ENCODE measurements at regions not wholly inside any gene's neighbourhood (a gene's known extent, or its start where the extent isn't known, plus 50 kb on each side); places are given as distances from the start of the nearest gene placed in this dataset.
"Not testable (repeated sequence)": the region's sequence is repeated elsewhere in the genome, so short reads cannot be mapped to it uniquely, and the experiment has no call there.

DNA sequence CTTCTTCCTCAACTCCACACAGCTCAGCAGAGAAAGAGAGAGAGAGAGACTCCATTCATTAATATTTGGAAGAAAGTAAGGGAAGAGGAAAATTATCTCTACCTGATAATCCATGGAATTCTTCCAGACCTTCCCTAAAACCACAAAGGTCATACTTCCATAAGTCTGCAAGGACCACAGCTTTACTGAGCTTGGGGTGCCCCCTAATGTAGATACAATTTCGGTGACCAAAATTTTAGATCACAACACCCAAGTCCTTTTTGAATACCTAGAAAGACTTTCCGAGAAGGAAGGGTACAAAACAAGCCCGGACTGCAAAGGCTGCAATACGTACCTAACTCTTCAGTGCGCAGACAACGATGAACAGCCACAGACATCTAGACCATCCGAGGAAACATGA is 523.9 kb downstream of the GLUD2 start:
- DNase-seq, result no peak
- no peak for ATAC-seq (ENCODE audit: poor library complexity)
- intact Hi-C loops (cut with DNase I), result no loop called here

DNA sequence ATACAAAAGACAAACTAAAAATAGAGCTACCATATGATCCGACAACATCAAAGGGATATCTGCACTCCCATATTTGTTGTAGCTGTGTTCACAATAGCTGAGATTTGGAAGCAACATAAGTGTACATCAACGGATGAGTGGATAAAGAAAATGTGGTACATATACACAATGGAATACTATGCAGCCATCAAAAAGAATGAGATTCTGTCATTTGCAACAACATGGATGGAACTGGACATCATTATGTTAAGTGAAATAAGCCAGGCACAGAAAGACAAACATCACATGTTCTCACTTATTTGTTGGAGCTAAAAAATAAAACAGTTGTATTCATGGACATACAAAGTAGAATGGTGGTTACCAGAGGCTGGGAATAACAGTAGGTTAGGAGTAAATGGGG is 527.0 kb downstream of the GLUD2 start:
- ATAC-seq (ENCODE audit: poor library complexity); intact Hi-C loops (cut with DNase I); DNase-seq: not testable (repeated sequence)

DNA sequence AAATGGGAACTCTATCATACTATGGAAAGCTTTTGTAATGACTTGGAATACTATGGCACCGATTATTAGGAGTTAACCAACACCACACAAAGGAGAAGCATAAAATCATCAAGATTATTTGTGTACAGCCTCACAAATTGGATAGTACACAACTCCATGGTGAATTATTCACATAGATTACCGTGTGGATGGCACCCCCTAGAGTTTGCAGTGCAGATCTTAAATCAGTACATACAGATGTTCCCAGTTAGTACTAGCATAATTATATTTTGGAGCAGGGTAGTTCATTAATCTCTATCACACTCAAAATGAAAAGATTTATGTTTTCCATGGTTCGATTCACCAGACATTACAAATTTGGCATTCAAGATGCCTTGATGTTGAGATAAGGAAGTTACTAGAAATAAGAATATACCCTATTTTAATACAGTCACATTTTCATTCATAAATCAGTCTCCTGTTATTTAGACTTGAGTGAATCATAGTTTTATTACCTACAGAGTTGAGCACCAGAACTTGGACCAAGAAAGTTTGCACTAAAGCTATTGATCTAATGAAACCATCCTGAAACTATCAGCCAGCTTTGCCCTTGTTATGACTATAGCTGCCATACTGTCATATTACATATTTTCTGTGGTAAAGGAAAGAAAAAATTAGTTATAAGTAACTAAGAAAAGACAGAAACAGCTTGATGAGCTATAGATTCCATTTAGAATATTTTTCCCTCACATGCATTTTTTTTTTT is 531.8 kb downstream of the GLUD2 start:
- DNase-seq (no peak), ATAC-seq (ENCODE audit: poor library complexity) (no peak)
- intact Hi-C loops (cut with DNase I), result loop anchor here (5.0 kb wide), 1 partner anchor 792 kb away; no protein-coding TSS in a partner anchor

DNA sequence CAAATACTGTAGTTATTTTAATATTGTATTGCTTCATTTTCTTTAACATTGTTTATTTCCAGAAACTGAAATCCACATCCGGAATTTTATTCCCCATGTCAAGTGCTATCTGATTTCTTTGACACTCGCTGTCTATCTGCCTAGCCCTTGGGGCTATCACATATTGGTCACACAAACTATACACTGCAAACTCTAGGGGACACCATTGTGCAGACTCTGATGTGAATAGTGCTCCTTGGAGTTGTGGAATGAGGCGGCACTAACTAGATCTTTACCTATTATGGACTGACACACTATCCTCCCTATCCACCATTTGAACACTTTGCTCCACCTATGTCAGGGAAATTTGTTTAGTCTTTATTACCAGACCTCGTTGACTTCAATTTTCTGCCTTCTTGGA is 534.5 kb downstream of the GLUD2 start:
- intact Hi-C loops (cut with DNase I), result no loop called here
- no peak for DNase-seq
- no peak for ATAC-seq (ENCODE audit: poor library complexity)

DNA sequence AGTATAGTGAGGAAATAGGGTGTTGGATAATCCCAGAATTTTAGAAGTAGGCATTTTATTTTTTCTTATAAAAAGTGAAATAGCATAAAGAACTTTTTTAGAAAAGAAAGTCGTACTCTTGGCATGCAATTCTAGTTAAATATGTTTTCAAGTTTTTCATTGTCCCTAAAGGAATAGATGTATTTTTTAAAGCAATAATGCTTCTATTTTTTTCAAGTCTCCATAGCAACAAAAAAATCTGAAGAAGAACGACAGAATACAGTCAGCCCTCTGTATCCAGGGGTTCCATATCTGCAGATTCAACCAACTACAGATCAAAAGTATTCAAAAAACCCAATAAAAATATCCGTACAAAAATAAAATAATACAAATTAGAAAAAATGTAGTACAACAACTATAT is 538.2 kb downstream of the GLUD2 start:
- ATAC-seq (ENCODE audit: poor library complexity), result no peak
- intact Hi-C loops (cut with DNase I), result no loop called here
- DNase-seq, result no peak

DNA sequence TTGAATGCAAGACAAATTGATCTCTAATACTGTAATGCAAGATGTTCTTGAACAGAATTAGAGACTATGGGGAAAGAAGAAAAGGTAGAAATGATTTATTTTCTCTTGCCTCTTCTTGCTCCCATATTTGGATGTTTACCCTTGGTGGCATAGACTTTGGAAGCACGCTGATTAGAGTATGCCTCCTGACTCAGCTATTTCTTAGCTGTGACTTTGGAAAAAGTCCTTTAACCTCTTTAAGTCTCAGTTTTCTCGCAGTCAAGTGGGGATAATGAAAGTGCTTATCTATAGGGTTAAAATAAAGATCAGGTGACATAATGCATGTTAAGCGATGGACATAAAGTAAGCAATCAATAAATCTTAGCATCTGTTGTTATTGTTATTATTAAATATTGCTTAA is 545.5 kb downstream of the GLUD2 start:
- ATAC-seq (ENCODE audit: poor library complexity), result no peak
- intact Hi-C loops (cut with DNase I), result no loop called here
- DNase-seq, result no peak

DNA sequence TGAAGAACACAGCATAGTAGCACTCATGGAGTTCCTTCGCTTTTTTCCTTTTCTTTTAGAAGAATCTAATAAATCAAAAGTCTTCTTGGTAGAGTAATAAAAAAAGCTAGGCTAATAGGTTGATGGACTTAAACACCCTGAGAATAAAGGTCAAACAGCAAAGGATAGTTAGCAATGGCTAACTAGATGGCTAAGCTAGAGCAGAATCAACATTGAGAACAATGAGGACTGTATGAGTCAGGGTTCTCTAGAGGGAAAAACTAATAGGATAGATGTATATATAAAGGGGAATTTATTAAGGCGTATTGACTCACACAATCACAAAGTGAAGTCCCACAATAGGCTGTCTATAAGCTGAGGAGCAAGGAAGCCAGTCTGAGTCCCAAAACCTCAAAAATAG is 550.9 kb downstream of the GLUD2 start:
- ATAC-seq (ENCODE audit: poor library complexity) (no peak), DNase-seq (no peak)
- intact Hi-C loops (cut with DNase I), result no loop called here

DNA sequence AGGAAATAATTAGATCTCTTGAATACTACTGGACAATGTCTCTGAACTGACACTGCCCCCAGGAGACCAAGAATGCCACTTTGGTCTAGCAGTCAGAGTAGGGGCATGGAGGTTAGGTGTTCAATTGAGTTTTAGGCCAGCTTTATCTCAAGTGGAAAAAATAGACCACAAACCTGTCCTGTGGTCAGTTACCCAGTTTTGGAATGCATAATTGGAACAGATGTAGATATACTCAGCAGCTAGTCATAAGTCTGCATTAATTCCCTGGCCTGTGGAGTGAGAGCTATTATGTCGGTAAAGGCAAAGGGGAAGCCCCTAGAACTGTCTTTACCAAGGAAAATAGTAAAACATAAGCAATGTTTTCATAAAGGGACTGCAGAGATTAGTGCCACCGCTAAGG is 587.7 kb downstream of the GLUD2 start:
- intact Hi-C loops (cut with DNase I), result no loop called here
- DNase-seq, result no peak
- ATAC-seq (ENCODE audit: poor library complexity), result no peak

DNA sequence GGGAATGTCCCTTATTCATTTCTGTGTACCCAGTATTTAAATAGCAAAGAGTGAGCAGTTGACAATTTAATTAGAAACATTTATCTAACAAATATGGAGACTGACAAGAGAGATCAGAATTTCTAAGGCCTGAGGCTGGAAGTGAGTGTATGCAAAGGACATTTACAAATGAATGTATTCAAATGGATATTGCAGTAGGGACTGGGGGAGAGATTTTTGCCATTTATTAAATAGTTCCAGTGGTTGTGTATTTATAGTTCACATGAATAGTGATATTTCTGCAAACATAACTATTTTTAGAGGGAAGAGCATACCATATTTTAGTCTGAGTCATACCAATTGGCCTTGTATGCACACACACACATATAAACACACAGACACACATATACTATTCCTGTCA is 592.4 kb downstream of the GLUD2 start:
- intact Hi-C loops (cut with DNase I), result no loop called here
- ATAC-seq (ENCODE audit: poor library complexity), result no peak
- no peak for DNase-seq

DNA sequence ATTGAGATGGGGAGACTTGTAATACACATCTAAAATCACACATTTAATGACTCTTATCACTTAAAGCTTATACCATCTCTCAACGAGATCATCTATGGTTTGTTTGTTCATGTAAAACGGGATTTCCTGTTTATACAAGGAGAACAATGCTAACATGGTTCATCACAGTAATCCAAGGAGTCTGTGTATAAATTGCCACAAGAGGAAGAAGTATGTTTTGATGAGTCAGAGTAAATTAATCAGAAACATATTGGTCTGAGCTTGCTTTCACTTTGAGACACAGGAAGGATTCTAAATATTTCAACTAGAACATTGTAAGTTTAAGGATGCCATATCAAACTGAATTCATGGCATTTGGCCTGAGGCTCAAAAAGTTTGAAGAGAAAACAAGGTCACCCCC is 594.1 kb downstream of the GLUD2 start:
- ATAC-seq (ENCODE audit: poor library complexity) (no peak), DNase-seq (no peak)
- intact Hi-C loops (cut with DNase I), result no loop called here

DNA sequence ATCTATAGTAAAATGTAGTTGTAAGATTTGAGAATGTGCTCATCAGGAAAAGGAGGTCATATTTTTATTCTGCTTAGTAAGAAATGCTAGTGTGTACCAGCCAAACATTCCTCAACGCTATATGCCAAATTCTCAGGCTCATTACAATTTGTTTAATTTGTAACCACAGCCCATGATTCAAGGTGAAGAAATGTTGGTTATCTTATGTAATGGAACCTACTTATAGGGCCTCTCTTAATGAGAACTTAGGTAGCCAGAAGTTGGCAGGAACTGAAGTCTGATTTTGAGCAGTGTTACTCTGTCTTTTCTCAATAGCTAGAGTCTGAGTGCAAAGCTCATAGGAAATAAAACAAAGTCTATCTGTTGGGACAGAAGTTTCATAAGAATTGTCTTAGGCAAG is 595.0 kb downstream of the GLUD2 start:
- intact Hi-C loops (cut with DNase I), result no loop called here
- ATAC-seq (ENCODE audit: poor library complexity), result no peak
- no peak for DNase-seq

DNA sequence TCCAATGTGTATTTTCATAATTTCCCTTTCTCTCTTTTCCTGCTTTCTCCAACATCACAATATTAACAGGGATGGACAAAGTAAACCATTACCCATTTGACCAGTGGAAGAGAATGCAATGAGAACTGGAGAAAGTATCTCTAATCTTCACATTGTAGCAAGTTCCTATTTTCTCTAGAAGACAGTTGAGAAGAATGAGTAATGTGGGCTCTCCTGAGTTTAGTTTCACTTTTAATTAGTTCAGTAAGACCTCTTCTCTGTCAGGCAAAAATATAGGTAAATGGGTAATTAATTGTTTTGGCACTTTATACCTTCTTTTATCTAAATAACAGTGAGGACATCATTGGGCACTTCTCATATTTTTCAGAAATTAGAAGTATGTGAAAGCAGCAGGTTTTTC is 602.0 kb downstream of the GLUD2 start:
- DNase-seq (no peak), ATAC-seq (ENCODE audit: poor library complexity) (no peak)
- intact Hi-C loops (cut with DNase I), result no loop called here

DNA sequence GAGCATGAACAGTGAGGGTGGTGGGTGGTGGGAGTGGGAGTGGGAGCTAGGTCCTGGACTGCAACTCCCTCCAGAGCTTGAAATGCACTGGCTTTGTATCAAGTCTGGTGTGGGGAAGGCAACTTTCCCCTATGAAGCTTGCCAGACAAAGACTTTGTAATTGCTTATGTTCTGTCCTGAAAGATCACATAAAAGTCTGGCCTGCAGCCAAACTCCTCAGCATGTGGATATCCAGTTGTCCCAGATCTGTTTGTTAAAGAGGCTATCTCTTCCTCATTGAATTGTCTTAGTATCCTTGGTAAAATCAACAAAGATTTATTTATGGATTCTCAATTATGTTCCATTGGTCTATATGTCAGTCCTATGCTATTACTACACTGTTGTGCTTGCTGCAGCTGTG is 607.9 kb downstream of the GLUD2 start:
- intact Hi-C loops (cut with DNase I), result no loop called here
- no peak for ATAC-seq (ENCODE audit: poor library complexity)
- DNase-seq, result no peak

DNA sequence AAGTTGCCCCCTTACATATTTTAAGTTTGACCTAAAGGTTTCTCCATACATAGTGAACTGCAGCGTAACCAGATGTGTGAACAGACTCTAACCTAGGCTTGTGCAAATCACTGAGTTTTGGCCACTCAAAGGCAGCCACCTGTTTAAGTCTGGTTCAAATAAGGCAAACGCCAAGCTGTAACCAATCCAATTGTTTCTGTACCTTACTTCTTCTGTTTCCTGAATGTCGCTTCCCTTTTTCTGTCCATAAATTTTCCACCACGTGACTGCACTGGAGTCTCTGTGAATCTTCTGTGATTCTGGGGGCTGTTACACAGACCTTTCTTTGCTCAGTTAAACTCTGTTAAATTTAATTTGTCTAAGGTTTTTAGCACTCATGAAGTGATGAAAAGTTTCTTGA is 618.8 kb downstream of the GLUD2 start:
- intact Hi-C loops (cut with DNase I), result no loop called here
- ATAC-seq (ENCODE audit: poor library complexity) (no peak), DNase-seq (no peak)

DNA sequence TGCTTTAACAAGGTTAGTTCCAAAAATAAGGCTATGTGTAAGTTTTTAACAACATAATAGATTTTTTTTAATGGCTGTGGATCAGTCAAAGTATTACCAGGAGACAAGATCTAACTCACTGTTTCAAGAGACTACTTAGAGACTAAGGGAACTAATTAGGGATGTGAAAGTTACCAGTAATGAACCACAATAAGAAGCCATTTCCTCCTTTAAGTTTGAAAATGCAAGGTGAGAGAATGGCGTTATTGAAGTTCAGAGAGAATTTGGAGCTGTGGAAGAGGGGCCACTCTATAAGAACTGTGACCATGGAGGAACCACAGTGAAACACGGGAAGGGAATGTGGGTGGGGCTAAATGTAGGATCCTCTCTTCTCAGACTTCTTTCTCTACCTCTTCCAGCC is 624.2 kb downstream of the GLUD2 start:
- DNase-seq (no peak), ATAC-seq (ENCODE audit: poor library complexity) (no peak)
- intact Hi-C loops (cut with DNase I), result no loop called here

DNA sequence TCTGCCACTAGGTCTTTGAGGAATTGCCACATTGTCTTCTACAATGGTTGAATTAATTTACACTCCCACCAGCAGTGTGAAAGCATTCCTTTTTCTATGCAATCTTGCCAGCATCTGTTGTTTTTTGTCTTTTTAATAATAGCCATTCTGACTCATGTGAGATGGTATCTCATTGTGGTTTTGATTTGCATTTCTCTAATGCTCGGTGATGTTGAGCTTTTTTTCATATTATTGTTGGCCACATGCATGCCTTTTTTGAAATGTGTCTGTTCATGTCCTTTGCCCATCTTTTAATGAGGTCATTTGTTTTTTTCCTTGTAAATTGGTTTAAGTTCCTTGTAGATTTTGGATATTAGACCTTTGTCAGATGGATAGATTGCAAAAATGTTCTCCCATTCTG is 661.8 kb downstream of the GLUD2 start:
- DNase-seq; intact Hi-C loops (cut with DNase I); ATAC-seq (ENCODE audit: poor library complexity): not testable (repeated sequence)

DNA sequence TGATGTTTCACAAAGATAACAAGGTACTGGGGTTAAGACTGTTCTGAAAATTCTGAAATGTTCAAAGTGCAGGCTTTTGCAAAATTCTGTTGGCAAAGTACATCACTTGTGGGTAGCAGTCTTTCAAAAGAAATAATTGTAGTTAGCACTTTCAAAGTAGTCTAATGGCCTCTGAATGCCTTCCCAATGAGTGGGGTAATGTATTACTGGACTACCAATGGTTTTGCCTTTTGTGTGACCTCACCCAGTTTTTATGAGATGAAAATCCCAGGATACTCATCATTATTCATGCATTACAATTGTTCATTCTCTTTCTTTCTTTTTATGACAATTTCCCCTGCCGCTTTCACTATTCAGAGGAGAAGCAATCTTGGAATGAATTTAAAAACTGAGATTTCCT is 686.1 kb downstream of the GLUD2 start:
- no peak for DNase-seq
- no peak for ATAC-seq (ENCODE audit: poor library complexity)
- intact Hi-C loops (cut with DNase I), result no loop called here

DNA sequence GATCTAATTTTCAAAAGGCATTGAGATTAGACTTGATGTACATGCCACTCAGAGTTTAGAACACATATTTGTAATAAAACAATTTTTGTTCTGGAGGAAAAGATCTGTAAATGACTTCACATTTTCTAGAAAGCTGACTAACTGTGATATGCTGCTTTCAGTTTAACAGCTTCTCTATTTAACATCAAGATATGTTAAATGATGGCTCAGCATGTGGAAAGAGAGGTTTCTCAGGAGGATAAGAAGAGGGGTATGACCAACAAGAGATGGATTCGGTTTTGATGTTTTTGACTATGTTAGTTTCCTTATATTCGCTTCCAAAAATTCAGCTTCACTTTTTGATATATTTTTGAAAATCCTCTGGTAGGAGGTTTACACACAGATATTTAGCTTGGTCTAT is 698.7 kb downstream of the GLUD2 start:
- DNase-seq (no peak), ATAC-seq (ENCODE audit: poor library complexity) (no peak)
- intact Hi-C loops (cut with DNase I), result no loop called here

DNA sequence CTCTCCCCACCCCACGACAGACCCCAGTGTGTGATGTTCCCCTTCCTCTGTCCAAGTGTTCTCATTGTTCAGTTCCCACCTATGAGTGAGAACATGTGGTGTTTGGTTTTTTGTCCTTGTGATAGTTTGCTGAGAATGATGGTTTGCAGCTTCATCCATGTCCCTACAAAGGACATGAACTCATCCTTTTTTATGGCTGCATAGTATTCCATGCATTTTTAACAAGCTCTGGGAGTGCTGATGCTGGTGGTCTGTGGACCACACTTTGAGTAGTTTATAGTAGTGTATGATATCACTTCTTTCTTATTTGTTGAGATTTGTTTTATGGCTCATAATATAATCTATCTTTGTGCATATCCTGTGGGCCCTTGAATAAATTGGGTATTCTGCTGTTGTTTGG is 706.2 kb downstream of the GLUD2 start:
- ATAC-seq (ENCODE audit: poor library complexity); intact Hi-C loops (cut with DNase I); DNase-seq: not testable (repeated sequence)

DNA sequence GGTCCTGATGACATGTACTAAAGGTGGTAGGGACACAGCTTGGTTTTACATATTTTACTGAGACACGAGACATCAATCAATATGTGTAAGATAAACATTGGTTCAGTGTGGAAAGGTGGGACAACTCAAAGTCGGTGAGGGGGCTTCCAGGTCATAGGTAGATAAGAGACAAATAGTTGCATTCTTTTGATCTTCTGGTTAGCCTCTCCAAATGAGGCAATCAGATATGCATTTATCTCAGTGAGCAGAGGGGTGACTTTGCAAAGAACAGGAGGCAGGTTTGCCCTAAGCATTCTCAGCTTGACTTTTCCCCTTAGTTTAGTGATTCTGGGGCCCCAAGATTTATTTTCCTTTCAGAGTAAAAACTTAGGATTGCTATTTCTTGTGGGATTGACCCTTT is 706.9 kb downstream of the GLUD2 start:
- ATAC-seq (ENCODE audit: poor library complexity), result no peak
- DNase-seq, result no peak
- intact Hi-C loops (cut with DNase I), result no loop called here

DNA sequence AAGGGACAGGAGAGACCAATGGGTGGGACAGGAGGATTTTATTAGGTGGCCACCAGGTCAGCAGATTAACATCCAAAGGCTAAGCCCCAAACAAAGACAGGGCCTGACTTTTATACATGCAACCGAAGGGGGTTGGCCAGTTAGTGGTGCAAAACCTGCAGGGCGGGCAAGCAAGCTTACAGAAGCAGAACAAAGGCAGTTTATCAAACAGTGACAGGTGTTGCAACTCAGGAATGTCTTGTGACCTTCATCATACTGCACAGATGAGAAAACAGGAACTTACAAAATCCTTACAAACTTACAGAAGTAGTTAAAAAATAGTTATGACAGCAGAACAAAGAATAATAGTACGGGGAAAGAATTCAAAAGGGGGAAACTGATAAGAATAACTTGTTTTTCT is 708.1 kb downstream of the GLUD2 start:
- ATAC-seq (ENCODE audit: poor library complexity) (no peak), DNase-seq (no peak)
- intact Hi-C loops (cut with DNase I), result no loop called here
